Stimulated activated CD8-positive, alpha-beta memory T cell treated with anti-CD3 and anti-CD28 coated beads, Interleukin-15, amount 100 ng/mL, for 4 hours (primary cell): ENCODE measurements at regions not wholly inside any gene's neighbourhood (a gene's known extent, or its start where the extent isn't known, plus 50 kb on each side); places are given as distances from the start of the nearest gene placed in this dataset.

Experiments used
- DNase-seq, 2 donors: peaks; one replicate each; pipeline ENCODE4 v3.0.0-alpha.2; 2020; ENCODE audit warnings: low read depth in 2 of 2

- DNase-seq = peak; percentile 81 to 95
Measured at GRCh38 chr6:26285143-26286134, 79.6 kb upstream of the BTN3A2 start.

GRCh38 chr6:26286168-26286877 lies 78.7 kb upstream of the BTN3A2 start:
- DNase-seq = peak; percentile 46 to 51

GRCh38 chr6:26288155-26288554 lies 76.8 kb upstream of the BTN3A2 start:
- DNase-seq = no peak

GRCh38 chr6:26290941-26291340 lies 74.1 kb upstream of the BTN3A2 start:
- no peak for DNase-seq

DNA sequence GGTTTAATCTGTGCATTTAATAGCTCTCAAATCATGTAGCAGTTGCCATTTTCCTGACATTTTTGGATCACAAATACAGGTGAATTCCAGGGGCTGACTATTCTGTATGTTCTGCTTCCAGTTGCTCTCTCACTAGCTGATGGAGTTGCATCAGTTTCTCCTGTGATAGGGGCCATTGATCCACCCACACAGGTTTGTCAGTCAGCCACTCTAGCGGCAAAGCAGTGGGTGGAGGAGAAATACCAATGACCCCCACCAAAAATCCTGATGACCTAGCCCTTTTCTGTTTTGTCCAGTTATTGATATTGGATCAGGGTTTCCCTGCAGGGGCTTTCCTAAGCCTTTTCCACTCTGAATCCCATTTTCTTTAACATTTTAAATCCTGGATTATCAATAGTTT lies 72.3 kb upstream of the BTN3A2 start:
- no peak for DNase-seq

DNA sequence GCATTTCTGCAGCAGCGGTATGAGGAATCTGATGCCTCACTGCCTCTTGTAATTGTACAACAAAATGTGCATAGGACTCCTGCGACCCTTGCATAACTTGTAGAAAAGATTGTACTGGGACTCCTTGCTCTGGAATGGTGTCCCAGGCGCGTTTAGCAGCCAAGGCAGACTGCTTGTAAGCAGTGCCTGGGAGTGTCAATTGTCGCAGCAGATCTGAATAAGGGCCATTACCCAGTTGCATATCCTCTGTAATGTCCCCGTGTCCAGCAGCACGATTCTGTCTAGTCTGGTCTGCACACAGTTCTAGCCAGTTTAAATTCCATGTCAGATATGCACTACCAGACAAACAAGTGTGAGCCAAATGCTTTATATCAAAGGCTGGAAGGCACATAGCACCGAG lies 70.7 kb upstream of the BTN3A2 start:
- no peak for DNase-seq

GRCh38 chr6:26295691-26296555 lies 69.1 kb upstream of the BTN3A2 start:
- DNase-seq = no peak

GRCh38 chr6:26296556-26296856 lies 68.5 kb upstream of the BTN3A2 start:
- DNase-seq = no peak

GRCh38 chr6:26296857-26297648 lies 67.9 kb upstream of the BTN3A2 start:
- DNase-seq = no peak

GRCh38 chr6:26299286-26300042 lies 65.5 kb upstream of the BTN3A2 start:
- no peak for DNase-seq

- no peak for DNase-seq
Measured at GRCh38 chr6:26300043-26300331, 65.0 kb upstream of the BTN3A2 start.

DNA sequence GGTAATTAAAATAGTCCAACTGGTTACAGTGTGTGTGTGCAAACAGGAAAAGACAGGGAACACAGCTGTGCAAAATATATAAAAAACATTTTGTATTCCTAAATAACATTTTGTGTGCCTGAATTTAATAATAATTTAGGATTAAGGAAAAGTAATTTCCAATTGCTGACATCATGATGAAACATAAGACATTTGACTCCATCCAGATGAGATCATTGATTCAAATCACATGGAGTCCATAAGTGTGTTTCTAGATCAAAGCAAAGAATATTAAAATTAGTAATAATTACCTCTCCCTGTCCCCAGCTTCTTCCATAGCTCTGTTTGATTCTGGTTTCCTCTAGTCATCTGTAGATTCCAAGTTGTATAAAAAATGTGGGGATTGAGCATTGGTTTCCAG lies 64.6 kb upstream of the BTN3A2 start:
- DNase-seq = no peak

- no peak for DNase-seq
Measured at GRCh38 chr6:26300828-26301227, 64.2 kb upstream of the BTN3A2 start.

- no peak for DNase-seq
Measured at GRCh38 chr6:26301638-26302037, 63.4 kb upstream of the BTN3A2 start.

DNA sequence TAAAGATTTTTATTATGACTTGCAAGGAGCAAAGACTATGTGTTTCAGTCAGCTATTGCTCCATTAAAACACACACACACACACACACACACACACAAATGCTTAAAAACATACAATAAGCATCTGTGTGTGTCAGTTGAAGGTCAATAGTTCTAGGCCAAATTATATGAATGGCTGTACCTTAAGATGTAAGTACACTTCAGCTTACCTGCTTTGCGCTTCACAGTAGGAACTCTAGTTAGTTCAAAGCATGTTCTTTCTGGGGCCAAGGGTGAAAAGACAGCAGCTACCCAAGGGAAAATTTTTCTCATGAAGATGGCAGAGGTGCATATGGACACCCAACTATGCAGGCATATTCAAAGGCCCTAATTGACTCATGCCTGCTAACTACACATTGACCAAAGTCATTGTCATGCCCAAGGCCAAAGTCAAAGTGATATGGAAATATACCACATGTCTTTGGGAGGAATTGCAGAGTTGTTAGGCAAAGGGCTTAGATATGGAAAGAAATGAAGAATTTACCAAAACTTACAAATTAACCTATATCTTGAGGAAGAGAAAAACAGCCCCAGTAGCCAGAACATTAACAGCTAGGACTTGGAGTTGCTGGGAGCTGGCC lies 61.9 kb upstream of the BTN3A2 start:
- no peak for DNase-seq

DNA sequence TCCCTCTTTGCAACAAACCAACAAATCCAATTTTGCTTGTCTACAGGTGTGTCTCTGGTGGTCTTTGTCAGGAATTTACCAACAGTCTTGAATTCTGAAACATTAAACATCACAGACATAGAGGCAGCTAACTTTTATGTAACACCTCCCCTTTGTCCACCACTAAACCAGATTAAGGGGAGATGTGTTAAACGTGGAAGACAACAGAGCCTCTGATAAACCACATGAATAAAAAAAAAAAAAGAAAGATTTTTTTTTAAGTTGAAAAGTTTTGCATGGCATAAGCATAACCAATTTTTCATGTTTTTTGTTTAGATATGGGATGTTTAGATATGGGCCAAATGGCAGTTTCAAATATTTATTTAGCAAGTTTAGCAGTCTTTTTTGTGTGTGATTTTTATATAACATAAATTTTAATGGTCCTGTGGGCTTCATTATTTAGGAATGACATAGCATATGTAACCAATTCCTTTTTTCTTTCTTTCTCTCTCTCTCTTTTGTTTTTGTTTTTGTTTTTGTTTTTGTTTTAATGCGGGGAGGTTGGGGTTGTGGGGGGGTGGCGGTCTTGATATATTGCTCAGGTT lies 60.7 kb upstream of the BTN3A2 start:
- DNase-seq = no peak

DNA sequence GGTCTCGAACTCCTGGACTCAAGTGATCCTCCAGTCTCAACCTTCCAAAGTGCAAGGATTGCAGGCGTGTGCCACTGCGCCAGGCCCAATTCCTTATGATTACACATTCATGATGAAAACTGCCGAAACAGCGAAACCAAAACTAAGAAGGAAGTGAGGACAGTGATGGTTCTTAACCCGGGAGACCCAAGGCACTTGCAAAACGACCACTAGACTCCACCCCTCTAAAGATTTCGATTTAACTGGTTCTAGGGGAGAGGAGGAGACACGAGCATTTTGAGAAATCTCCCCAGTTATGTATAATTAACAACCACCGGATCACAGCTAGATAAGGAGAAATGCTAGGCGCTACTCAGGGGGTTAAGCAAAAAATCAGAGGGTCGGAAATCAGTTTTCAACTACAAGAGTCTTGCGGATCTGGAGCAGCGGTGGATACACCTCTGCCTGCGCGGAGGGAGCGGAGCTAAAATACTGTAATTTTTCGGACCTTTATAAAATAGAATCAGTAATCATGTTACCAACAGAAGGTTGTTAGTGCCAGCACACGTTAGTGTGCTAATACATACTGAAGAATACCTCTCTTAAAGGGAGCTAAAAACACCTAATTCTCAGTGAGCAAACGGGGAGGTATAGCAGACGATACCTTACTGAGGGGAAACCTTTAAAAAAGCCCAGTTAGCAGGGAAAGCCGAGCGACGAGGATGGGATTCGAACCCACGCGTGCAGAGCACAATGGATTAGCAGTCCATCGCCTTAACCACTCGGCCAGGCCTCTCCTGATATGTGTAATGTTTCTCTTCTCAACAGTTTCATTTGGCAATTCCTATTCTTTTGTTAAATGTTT lies 60.0 kb upstream of the BTN3A2 start:
- DNase-seq = peak in 1 of 2 donors; percentile 68

GRCh38 chr6:26305641-26305969 lies 59.4 kb upstream of the BTN3A2 start:
- DNase-seq = no peak

DNA sequence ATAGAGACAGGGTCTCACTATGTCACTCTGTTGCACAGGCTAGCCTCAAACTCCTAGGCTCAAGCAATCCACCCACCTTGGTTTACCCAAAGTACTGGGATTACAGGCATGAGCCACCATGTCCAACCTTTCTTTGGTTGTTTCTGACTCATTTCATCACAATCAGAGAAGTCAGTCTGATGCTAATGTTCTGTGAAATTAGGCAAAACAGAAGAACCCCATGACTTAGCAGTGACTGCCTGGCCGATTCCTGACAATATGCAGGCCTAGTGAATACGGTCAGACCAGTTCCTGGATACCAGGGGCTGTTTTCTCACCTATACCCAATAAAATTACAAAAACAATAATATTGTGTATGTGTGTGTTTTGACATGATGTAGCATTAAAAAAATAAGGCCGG lies 58.8 kb upstream of the BTN3A2 start:
- no peak for DNase-seq
